Skin of body (tissue), 1 donor: ENCODE measurements at regions not wholly inside any gene's neighbourhood (a gene's known extent, or its start where the extent isn't known, plus 50 kb on each side); places are given as distances from the start of the nearest gene placed in this dataset.
"Not testable (repeated sequence)": the region's sequence is repeated elsewhere in the genome, so short reads cannot be mapped to it uniquely, and the experiment has no call there.

ENCODE experiments used
- DNase-seq: peaks from one replicate; lab custom pipeline; 2025; lab: John Stamatoyannopoulos, UW

DNA sequence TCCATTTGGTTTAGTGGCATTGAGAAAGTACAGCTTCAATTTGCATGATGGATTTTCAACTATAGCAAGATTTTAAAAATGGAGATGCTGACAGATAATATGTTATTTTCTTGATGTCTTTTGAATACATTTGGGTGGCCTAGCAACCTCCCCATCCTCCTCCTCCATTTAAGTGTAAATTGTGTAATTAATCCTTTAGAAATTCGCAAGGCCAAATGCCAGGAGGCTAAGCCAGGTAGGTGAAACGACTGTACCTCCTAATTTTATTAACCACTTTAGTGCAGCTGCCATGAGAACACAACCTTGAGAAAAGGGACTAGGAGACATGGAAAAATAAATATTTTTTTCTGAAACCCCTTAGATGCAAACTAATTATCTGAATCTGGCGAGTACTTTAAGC, 248.8 kb downstream of the MRPS30 start:
- no peak for DNase-seq

DNA sequence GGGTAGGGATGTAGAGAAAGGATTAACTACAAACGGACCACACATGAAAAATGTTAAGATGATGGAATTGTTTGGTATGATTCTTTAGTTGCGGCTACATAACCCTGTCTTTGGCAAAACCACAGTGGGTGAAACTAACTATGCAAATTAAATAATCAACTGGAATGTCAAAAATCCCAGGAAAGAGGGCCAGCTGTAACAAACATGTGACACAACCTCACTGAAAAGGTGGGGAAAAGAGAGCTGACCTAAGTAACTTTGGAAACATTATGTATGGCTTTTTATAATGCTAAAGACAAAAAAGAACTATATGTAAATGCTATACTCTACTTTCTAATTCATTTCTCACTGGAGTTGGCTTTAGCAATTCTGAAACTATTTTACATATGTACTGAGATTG, 252.0 kb downstream of the MRPS30 start:
- DNase-seq: no peak

DNA sequence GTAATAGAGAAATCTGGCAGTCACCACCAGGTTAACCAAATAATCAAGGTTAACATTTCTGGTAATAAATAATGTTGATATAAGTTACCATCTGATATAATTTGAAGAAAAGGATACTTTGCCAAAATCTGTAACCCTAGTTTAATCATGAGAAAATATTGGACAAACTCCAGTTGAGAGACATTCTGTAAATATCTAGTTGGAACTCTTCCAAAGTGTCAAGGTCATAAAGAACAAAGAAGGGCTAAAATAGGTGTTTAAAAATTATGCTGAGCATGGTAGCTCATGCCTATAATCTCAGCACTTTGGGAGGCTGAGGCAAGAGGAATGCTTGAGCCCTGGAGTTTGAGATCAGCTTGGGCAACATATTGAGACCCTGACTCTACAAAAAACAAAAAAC, 253.3 kb downstream of the MRPS30 start:
- DNase-seq: no peak

DNA sequence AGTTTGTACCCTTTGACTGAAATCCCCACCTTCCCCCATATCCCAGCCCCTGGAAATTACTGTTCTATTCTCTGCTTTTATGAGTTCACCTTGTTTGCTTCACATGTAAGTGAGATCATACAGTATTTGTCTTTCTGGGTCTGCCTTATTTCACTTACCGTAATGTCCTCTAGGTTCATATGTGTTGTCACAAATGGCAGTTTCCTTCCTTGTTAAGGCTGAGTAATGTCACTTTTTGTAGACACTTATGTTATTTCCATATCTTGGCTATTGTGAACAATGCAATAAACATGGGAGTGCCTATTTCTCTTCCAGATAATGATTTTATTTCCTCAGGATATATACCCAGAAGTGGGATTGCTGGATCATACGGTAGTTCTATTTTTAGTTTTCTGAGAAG, 272.3 kb downstream of the MRPS30 start:
- no peak for DNase-seq

DNA sequence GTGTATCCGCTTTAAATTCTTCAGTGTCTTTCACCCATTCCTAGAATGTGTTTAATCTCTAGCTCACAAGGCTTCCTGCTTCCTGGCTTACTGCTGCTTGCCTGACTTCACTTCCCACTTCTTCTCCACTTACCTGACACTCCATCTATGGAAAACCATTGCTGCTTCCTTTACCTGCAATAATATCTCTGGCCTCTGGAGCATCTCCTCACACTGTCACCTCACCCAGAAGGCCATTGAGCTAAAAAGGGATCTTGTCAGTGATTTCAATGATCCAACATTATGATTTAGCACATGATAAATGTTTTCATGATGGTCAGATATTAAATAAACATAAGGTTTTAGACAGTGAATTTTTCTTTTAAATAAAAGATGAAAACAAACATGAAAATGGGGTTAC, 281.1 kb downstream of the MRPS30 start:
- no peak for DNase-seq

DNA sequence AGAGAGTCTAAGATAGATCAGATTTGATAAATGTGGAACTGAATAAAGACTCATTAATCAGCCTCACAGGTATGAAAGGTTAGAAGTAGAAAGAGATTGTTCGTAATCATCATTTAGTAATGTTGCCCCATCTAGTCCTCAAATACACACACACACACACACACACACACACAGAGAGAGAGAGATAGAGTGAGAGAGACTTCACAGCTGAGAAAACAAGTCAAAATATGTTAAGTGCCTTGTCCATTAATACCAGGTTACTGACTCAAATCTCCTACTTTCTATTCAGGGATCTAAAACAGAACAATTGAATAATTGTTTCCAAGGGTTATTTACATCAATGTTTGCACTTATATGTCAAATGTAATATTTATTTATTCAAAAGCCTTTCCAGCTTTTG, 284.6 kb downstream of the MRPS30 start:
- no peak for DNase-seq

DNA sequence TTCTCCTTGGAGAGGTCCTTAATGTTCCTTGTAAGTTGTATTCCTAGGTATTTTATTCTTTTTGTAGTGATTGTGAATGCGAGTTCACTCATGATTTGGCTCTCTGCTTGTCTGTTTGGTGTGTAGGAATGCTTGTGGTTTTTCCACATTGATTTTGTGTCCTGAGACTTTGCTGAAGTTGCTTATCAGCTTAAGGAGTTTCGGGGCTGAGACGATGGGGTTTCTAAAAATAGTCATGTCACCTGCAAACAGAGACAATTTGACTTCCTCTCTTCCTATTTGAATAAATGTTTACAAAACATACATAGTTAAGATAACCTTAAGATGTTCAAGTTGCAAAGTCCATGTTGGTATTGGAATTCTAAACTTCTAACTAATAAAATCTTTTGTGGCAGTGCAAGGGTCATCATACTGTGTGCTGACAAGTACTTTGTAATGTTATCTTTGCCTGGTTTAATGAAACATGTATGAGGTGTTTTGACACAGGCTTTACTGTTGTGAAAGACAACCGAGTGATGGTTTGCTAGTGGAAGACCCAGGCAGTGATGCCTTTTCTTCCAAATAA, 286.2 kb downstream of the MRPS30 start:
- DNase-seq: no peak

DNA sequence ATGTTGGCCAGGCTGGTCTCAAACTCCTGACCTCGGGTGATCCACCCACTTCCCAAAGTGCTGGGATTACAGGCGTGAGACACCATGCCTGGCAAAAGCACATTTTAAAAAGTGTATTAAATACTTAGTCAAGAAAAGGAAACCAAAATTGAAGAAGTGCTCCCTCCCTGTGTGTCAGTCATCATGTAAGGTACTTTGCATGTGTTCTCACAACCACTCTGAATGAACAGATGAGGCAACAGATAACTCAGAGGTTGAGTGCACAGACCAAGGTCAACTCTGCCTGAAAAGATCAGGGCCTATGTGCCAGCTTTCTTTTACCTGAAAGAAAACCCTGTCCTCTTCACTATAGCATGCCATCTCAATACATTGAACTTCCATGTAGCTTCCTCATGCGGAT, 289.7 kb downstream of the MRPS30 start:
- DNase-seq: no peak

DNA sequence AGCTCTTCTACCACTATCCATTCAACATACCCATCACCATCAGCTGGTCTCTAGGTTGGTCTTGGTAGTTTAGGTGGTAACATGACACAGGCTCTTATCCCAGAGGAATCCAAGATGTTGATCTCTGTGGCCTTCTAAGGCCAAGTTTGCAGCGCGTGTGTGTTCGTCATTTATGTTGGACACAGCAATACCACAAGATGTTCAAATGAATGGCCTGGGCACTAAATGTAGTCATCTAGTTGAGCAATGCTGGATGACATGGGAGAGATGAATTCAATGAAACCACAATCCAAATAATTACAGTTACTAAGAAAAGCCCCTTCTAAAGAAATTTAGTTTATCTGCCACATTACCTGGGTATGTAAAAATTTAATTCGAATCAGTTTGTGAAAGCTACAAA, 292.4 kb downstream of the MRPS30 start:
- no peak for DNase-seq

DNA sequence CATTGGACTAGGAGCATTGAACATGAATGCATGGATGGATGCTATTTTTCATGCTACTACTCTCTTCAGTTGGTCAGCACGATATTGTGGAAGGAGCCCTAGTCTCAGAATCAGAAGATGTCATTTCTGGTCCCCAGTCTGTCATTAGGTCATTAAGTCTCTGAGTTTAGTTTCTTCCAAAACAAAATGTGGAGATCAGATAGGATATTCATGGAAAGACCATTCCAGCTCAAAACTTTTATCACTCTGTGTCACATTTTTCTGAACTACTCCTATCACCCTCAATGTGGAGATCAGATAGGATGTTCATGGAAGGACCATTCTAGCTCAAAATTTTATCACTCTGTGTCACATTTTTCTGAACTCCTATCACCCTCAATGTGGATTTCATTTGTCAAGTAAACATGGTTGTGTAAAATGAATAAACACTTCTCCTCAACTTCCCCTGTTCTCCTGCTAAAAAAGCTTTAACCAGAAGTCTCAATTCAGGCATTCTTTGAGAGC, 296.8 kb downstream of the MRPS30 start:
- DNase-seq: no peak

DNA sequence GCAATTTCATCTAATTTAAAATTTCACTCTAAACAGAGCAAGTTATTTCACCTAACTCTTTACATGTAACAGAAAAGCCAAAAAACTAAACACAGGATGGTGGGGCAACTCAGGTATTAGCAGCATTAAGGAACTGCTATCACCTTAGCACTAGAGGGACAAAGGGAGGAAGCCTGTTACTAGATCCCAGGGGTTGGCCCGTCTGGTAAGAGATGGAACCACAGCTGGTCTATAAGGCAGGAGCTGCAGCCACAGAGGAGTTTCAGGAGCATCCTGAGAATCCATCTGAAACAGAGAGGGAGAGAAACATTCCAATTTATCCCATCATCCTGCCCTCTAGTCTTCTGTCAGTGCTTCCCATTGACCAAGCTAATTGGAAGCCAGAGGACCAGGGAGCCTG, 300.3 kb downstream of the MRPS30 start:
- DNase-seq: no peak

DNA sequence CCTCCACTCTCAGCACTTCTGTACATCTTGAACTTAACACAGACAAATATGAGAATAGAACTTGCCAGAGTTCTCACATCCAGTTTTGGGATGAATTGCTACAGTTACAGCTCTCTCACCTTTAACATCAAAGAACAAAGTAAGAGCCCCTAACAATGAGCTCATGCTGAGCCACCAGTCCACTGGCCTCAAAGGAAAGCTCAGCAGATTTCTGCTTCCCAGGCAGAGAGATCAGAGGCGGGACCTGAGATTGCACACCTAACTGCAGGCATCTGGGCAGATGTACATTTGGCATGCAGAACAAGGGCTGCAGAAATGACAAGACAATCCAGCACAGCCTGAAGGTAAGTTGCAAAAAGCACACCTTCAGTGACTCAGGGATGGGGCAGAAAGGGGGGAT, 300.9 kb downstream of the MRPS30 start:
- no peak for DNase-seq

DNA sequence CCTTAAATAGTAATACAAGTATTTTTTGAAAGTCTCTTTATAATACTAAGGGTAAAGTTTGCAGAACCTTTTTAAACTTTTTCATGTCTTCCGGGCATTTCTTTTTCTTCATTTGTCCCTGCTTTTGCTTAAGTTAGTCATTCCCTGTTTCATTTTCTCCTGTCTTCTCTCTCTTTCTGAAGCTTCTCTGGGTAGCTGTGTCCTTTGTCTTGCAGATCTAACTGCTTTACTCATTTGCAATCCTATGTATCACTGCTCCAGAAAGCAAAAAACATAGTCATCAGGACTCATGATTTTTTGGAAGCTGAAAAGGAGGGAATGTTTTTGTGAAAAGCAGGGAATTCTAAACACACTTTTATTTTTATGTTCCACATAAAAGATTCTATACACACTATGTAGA, 301.7 kb downstream of the MRPS30 start:
- DNase-seq: no peak

DNA sequence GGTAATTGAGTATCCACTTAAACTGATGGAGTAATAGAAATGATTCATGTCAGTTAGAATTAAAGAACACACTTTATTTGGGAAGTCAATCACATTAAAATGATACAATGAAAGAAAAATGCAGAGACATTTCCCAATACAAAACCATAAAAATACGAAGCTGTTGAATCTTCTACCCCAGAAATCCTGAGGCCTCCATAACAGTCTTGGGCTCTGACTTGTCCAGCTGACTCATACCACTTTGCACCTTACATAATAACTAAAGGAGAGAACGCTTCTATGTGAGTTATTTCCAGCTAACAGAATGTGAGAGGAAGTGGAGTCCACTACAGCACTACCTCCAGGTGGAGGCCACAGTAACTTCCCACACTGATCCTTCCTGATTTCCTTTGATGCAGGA, 305.0 kb downstream of the MRPS30 start:
- DNase-seq: no peak

DNA sequence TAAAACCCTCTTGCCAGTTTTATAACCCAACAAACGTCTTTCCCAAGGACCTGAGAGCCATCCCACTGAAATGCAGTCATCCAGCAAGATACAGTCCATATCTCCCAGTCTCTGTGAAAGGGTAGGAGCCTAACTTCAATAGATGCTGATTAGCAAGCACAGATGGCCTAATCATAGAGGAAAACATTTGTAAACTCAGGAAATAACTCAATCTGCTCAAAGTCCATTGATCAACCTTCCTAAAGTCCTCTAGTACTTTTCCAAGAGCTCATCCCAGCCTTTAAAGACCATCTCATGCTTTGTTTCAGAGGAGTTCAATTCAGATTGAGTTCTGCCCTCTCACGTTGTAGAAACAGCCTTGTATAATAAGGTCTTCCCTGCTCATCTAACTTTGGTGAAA, 324.2 kb downstream of the MRPS30 start:
- no peak for DNase-seq

DNA sequence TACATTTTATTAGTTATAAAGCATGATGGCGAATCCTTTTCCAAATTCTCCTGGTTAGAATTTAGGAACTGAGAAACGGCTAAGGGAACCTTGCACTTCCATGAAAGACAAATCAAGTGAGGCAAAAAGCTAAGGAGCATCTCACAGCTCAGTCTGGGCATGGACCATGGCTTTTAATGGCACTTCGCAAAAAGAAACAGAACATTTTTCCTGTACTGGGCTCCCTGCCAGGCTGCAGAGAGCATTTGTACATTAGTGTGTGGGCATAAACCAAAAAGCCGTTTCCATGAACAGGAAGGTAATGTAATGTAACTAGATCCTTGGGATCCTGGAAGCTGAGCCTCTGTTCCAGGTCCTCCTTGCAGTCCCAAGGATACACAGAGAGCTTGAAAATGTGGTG, 354.2 kb downstream of the MRPS30 start:
- no peak for DNase-seq

DNA sequence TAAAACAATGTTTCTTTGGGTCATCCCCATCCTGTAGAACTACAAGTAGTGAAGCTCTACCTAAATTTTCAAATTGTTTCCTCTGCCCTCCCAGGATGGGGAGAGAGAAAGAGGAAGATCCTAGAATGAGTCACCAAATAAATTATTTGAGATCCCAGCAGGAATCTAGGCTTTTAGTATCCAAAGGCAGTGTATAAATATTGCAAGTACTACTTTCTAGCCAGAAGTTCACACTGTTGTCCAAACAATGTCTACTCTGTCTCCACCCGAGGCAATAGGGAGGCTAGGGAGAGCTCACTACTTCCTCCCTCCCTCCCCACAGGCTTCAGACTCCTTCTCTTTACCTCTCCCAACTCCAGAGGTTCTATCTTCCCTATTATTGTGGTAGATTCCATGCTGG, 362.8 kb downstream of the MRPS30 start:
- no peak for DNase-seq

DNA sequence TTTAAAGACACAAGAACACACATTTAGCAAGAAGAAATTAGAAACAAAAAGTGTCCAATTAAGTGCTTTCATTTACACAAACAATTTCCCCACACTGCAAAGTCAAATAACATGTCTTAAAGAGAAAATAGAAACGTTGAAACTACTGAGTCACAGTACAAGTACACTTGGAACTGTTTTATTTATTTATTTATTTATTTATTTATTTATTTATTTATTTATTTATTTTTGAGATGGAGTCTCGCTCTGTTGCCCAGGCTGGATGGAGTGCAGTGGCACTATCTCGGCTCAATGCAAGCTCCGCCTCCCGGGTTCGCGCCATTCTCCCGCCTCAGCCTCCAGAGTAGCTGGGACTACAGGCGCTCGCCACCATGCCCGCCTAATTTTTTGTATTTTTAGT, 363.9 kb downstream of the MRPS30 start:
- not testable (repeated sequence) for DNase-seq

DNA sequence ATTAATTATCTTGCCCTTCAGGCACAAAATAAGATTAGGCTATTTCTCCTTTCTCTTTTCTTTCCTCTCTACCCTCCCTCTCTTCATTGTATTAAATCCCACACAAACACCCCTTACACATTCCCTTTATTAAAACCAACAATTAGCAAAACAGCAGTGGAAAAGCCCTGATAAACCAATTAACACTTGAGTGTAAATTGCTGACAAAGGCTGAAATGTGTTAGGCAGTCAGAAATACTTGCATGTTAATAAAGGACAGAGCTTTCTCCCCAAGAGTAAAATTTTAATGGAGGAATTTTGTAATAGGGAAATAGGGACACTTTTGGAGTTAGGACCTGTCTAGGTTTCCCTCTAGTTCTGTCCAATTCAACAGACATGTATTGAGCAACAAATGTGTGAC, 370.9 kb downstream of the MRPS30 start:
- DNase-seq: no peak

DNA sequence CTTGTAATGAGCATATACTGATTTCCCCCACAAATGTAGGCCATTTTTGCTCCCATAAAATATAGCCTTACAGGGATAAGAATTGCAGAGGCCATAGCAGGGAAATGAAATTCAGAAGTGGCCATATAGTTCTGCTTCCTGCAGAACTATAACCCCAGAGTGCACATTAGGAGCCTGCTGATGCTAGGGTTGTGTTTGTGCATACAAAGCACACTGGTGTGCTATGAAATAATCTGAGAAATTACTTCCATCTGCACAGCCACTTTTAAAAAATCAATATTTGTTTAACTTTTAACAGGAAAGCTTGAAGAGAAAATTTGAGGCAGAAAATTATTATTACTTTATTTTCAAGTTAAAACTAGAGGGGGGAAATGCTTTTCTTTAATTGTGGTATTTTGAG, 380.3 kb downstream of the MRPS30 start:
- DNase-seq: no peak

DNA sequence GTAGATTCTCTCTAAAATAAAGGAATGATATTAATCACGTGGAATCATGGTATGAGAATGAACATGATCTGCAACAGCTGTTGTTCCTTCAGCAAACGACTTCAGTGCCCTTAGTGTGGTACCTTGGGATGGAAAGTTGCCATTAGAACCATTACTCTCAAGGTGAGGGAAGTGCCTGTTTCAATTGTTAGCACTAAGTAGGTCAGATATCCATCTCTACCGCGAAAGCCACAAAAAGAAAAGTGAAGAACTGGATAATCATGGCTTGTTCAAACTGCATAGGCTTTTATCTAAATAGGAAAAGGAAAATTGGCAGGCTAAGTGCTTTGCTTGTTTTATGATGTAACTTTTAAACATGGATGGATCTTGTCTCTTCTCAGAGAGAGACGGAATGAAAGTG, 380.7 kb downstream of the MRPS30 start:
- DNase-seq: no peak

DNA sequence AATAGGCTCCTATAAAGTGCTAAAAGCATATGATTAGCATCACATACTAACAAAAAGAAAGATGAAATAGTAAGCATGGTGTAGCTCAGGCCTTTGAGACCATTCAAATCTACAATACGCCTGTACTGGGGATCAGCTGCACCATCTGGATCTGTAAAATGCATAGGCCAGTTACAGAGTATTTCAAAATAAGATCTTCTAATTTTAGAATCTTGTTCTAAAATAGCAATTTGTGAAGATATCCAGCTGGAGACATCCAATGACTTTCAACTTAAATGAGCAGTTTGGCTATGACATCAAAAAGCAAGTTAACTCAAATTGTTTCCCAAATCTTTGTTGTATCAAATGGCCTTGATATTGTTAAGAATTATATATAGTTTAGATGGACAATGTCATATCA, 386.3 kb downstream of the MRPS30 start:
- no peak for DNase-seq
